H9 (cell line): ENCODE measurements at regions not wholly inside any gene's neighbourhood (a gene's known extent, or its start where the extent isn't known, plus 50 kb on each side); places are given as distances from the start of the nearest gene placed in this dataset.

Experiments used
- DNase-seq: peaks from one replicate; pipeline ENCODE4 v3.0.0-alpha.2; 2017
- H2AFZ ChIP-seq: one replicate; pipeline ENCODE4 v1.6.1; 2013; ENCODE audit warnings: mild to moderate bottlenecking, low read length, control low read depth, moderate library complexity
- H2AK5ac ChIP-seq: 2 replicates; pipeline ENCODE4 v1.6.1; 2013; ENCODE audit warnings: low read length, control low read depth, mixed read lengths; ENCODE audit not compliant: insufficient read length
- H2BK120ac ChIP-seq: one replicate; pipeline ENCODE4 v1.6.1; 2013; ENCODE audit warnings: low read depth, mild to moderate bottlenecking, low read length, control low read depth, inconsistent platforms; ENCODE audit not compliant: poor library complexity, severe bottlenecking
- H2BK12ac ChIP-seq: 2 replicates; pipeline ENCODE4 v1.6.1; 2013; ENCODE audit warnings: low read length, control low read depth, mixed read lengths, low read depth; ENCODE audit not compliant: insufficient read length
- H2BK15ac ChIP-seq: 2 replicates; pipeline ENCODE4 v1.6.1; 2013; ENCODE audit warnings: low read depth, low read length, control low read depth
- H2BK20ac ChIP-seq: one replicate; pipeline ENCODE4 v1.6.1; 2013; ENCODE audit warnings: low read depth, mild to moderate bottlenecking, low read length, control low read depth, inconsistent platforms; ENCODE audit not compliant: poor library complexity, severe bottlenecking
- H2BK5ac ChIP-seq: 2 replicates; pipeline ENCODE4 v1.6.1; 2013; ENCODE audit warnings: low read length, control low read depth, mixed read lengths; ENCODE audit not compliant: insufficient read length
- H3K14ac ChIP-seq: 2 replicates; pipeline ENCODE4 v1.6.1; 2013; ENCODE audit warnings: low read length, control low read depth; ENCODE audit not compliant: insufficient read depth
- H3K18ac ChIP-seq: 2 replicates; pipeline ENCODE4 v1.6.1; 2013; ENCODE audit warnings: low read depth, mild to moderate bottlenecking, mixed read lengths, low read length, control low read depth; ENCODE audit not compliant: insufficient read length
- H3K23ac ChIP-seq: 2 replicates; pipeline ENCODE4 v1.6.1; 2013; ENCODE audit warnings: low read length, control low read depth, mixed read lengths, low read depth; ENCODE audit not compliant: insufficient read length
- H3K23me2 ChIP-seq: 2 replicates; pipeline ENCODE4 v1.6.1; 2013; ENCODE audit warnings: low read depth, mild to moderate bottlenecking, mixed read lengths, low read length, control low read depth; ENCODE audit not compliant: insufficient read length, poor library complexity, severe bottlenecking
- H3K27ac ChIP-seq: 2 replicates; pipeline ENCODE4 v1.5.1; 2013; ENCODE audit warnings: low read length, control low read depth, mixed read lengths, low read depth; ENCODE audit not compliant: insufficient read length
- H3K27me3 ChIP-seq: 2 replicates; pipeline ENCODE4 v1.6.1; 2013; ENCODE audit warnings: low read length, control low read depth, inconsistent platforms; ENCODE audit not compliant: insufficient read depth
- H3K4ac ChIP-seq: 2 replicates; pipeline ENCODE4 v1.6.1; 2013; ENCODE audit warnings: low read depth, mild to moderate bottlenecking, control low read depth, inconsistent platforms, low read length, moderate library complexity
- H3K4me1 ChIP-seq: 2 replicates; pipeline ENCODE4 v1.6.1; 2013; ENCODE audit warnings: low read length, control low read depth, inconsistent platforms; ENCODE audit not compliant: insufficient read depth
- H3K4me2 ChIP-seq: 2 replicates; pipeline ENCODE4 v1.6.1; 2013; ENCODE audit warnings: low read length, control low read depth, mixed read lengths; ENCODE audit not compliant: insufficient read length, insufficient read depth
- H3K56ac ChIP-seq: 2 replicates; pipeline ENCODE4 v1.6.1; 2013; ENCODE audit warnings: low read depth, mild to moderate bottlenecking, mixed read lengths, low read length, control low read depth; ENCODE audit not compliant: insufficient read length
- H3K79me1 ChIP-seq: 2 replicates; pipeline ENCODE4 v1.6.1; 2013; ENCODE audit warnings: low read depth, mild to moderate bottlenecking, moderate library complexity, low read length, control low read depth, inconsistent platforms; ENCODE audit not compliant: insufficient read depth, poor library complexity, severe bottlenecking
- H3K79me2 ChIP-seq: 2 replicates; pipeline ENCODE4 v1.6.1; 2013; ENCODE audit warnings: low read length, control low read depth, inconsistent platforms; ENCODE audit not compliant: insufficient read depth
- H3K9ac ChIP-seq: 2 replicates; pipeline ENCODE4 v1.6.1; 2013; ENCODE audit warnings: low read length, control low read depth, mixed read lengths; ENCODE audit not compliant: insufficient read length; ENCODE audit errors: extremely low read depth
- H3K9me3 ChIP-seq: one replicate; pipeline ENCODE4 v1.6.1; 2013; ENCODE audit warnings: low read depth, low read length, inconsistent platforms; ENCODE audit not compliant: control insufficient read depth
- H3T11ph ChIP-seq: one replicate; pipeline ENCODE4 v1.6.1; 2013; ENCODE audit warnings: mild to moderate bottlenecking, low read length, control low read depth, inconsistent platforms
- H4K20me1 ChIP-seq: one replicate; pipeline ENCODE4 v1.6.1; 2013; ENCODE audit not compliant: control insufficient read depth, insufficient read length, insufficient read depth
- H4K5ac ChIP-seq: 2 replicates; pipeline ENCODE4 v1.6.1; 2013; ENCODE audit warnings: low read depth, mild to moderate bottlenecking, mixed read lengths, low read length, control low read depth; ENCODE audit not compliant: insufficient read length
- H4K8ac ChIP-seq: replicated peaks from 2 replicates; pipeline ENCODE4 v1.6.1; 2013; ENCODE audit warnings: low read length, control low read depth, mixed read lengths, low read depth; ENCODE audit not compliant: insufficient read length
- H4K91ac ChIP-seq: 2 replicates; pipeline ENCODE4 v1.6.1; 2013; ENCODE audit warnings: low read depth, mild to moderate bottlenecking, moderate library complexity, mixed read lengths, low read length, control low read depth; ENCODE audit not compliant: insufficient read length
- H3K27ac Mint-ChIP-seq, 3 experiments: 2 replicates in 2 of 3; 3 replicates in 1 of 3; pipeline ENCODE4 v1.8.0; 2020 to 2021; ENCODE audit warnings: mixed read lengths in 3 of 3, mild to moderate bottlenecking in 1 of 3, moderate library complexity in 1 of 3
- H3K27me3 Mint-ChIP-seq: 2 replicates; pipeline ENCODE4 v1.8.0; 2021; ENCODE audit warnings: low read depth, mild to moderate bottlenecking, moderate library complexity, mixed read lengths
- H3K36me3 Mint-ChIP-seq, 3 experiments: 2 replicates in 2 of 3; 3 replicates in 1 of 3; pipeline ENCODE4 v1.8.0; 2020 to 2021; ENCODE audit warnings: low read depth in 3 of 3, mixed read lengths in 3 of 3; ENCODE audit not compliant: insufficient read depth in 1 of 3
- H3K4me1 Mint-ChIP-seq, 2 experiments: 2 replicates each; pipeline ENCODE4 v1.8.0; 2020; ENCODE audit warnings: mixed read lengths in 2 of 2
- H3K4me3 Mint-ChIP-seq, 2 experiments: 2 replicates in 1 of 2; 3 replicates in 1 of 2; pipeline ENCODE4 v1.8.0; 2020 to 2021; ENCODE audit warnings: mild to moderate bottlenecking in 2 of 2, mixed read lengths in 2 of 2, moderate library complexity in 1 of 2
- H3K9me3 Mint-ChIP-seq, 2 experiments: 2 replicates in 1 of 2; 3 replicates in 1 of 2; pipeline ENCODE4 v1.8.0; 2020; ENCODE audit warnings: mild to moderate bottlenecking in 2 of 2, mixed read lengths in 2 of 2, moderate library complexity in 1 of 2
- CTCF ChIP-seq: fragments of 200-600 bp; sonication (generic); conservative IDR thresholded peaks from 3 replicates; pipeline ENCODE4 v1.8.0; 2021; ENCODE audit warnings: antibody characterized with exemption, mild to moderate bottlenecking
- WGBS: extraction: QIAGEN DNeasy Blood & Tissue Kit; methylation state at CpG from one replicate; pipeline ENCODE4 v1.1.7; 2013; ENCODE audit warnings: missing lambda C conversion rate, low lambda C conversion rate, mixed read lengths; ENCODE audit not compliant: insufficient read length; ENCODE audit errors: extremely low coverage; 5-methylcytosine and 5-hydroxymethylcytosine counted together

DNA sequence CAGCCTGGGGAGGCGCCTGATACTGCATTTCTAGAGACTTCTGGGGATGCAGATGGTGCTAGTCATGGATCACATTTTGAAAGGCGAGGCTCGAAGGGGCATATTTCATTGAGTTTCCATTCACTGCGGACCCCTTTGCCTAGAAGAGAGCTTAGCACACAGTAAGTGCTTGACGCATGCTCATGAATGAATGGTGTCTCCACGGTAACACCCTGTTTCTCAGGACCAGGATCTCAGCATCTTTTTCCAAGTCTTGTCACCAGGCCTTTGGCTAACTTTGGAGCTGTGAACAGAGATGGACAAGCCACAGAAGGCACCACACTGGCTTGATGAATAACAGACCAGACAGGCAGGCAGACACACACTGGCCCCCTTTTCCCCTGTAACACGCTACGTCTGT lies 151.3 kb downstream of the FOXL1 start:
- no CpG with 5 or more reads among the region's 8 CpGs for WGBS
- no peak overlapping the region for H3K27ac Mint-ChIP-seq
- Histone ChIP-seq H3K23ac (no peak overlapping the region), H3K4me2 (no peak overlapping the region), H4K91ac (no peak overlapping the region), H2BK20ac (no peak overlapping the region), H3K23me2 (no peaks in the 10 kb centered on the region), H2BK12ac (no peak overlapping the region), H4K8ac (no peak overlapping the region), H3K56ac (no peak overlapping the region), H3K79me1 (no peaks in the 10 kb centered on the region), H2BK5ac (no peak overlapping the region), H4K20me1 (no peaks in the 10 kb centered on the region), H2BK15ac (no peak overlapping the region), H2BK120ac (no peak overlapping the region), H3K9me3 (no peaks in the 10 kb centered on the region), H3K27me3 (no peaks in the 10 kb centered on the region), H3K4ac (no peak overlapping the region), H3K4me1 (peaks cover 4% of the 10 kb centered on the region; the same call in 1 of the 2 replicates), H3K18ac (no peak overlapping the region), H3K9ac (no peak overlapping the region), H3K79me2 (no peaks in the 10 kb centered on the region), H3T11ph (no peak overlapping the region), H4K5ac (no peak overlapping the region), H3K14ac (no peak overlapping the region), H3K27ac (no peak overlapping the region), H2AFZ (no peak overlapping the region), H2AK5ac (no peak overlapping the region)
- no peaks in the 10 kb centered on the region; a peak in 1 of 5 replicates for H3K9me3 Mint-ChIP-seq
- peaks cover 26 to 30% of the 10 kb centered on the region in 2 experiments for H3K4me1 Mint-ChIP-seq
- H3K4me3 Mint-ChIP-seq: no peak overlapping the region
- H3K27me3 Mint-ChIP-seq: peaks cover 50% of the 10 kb centered on the region
- H3K36me3 Mint-ChIP-seq: no peaks in the 10 kb centered on the region
- no peak for DNase-seq
- TF ChIP-seq CTCF: no peak
